ENCODE measurements at regions not wholly inside any gene's neighbourhood (a gene's known extent, or its start where the extent isn't known, plus 50 kb on each side); places are given as distances from the start of the nearest gene placed in this dataset.

GRCh38 chr3:59288951-59289350 lies 239.1 kb upstream of the CFAP20DC start:
- no peak for DNase-seq (ENCODE audit: low spot score)

- no peak for DNase-seq (ENCODE audit: low spot score)
Observed at GRCh38 chr3:59286791-59287531, 237.1 kb upstream of the CFAP20DC start.

DNA sequence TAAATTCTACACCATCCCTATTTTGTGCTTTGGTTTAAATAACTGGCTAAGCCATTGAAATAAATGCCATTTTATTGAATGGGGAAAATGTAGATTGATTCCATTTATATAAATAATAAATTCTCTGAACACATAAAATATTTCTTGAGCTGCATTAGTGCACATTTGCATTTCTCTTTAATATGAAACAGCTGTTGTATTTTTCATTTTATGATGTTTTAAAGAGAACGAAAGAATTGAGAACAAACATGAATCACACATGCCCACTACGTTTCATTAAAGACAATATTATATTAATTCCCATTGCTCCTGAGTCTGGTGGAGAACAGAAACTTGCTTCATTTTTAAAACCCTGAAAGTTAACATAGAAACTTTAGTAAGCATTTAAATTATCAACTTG lies 235.7 kb upstream of the CFAP20DC start:
- DNase-seq (ENCODE audit: low spot score) = no peak

DNA sequence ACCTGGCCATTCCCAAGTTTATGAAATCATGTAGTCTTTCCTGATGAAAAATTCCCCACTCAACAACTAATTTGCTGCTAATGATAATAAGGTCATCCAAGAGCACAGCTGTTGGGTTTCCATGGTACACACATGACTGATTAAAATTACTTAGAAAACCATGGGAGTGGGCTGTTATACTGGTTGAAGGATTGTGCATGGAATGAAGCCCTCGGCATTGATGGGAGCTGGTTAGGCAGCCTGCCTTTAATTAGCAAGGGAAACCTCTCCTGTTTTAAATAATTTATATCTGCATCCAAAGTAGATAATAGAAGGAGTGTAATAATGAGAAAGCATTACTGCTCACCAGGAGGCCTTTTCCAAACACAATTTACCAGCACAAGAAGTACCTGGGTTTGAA lies 235.1 kb upstream of the CFAP20DC start:
- no peak for DNase-seq (ENCODE audit: low spot score)

- no peak for DNase-seq (ENCODE audit: low spot score)
Observed at GRCh38 chr3:59280113-59280512, 230.3 kb upstream of the CFAP20DC start.

- no peak for DNase-seq (ENCODE audit: low spot score)
Observed at GRCh38 chr3:59277816-59278215, 228.0 kb upstream of the CFAP20DC start.

- DNase-seq (ENCODE audit: low spot score) = no peak
Observed at GRCh38 chr3:59277201-59277600, 227.4 kb upstream of the CFAP20DC start.

- DNase-seq (ENCODE audit: low spot score) = no peak
Observed at GRCh38 chr3:59273976-59274375, 224.2 kb upstream of the CFAP20DC start.

- DNase-seq (ENCODE audit: low spot score) = no peak
Observed at GRCh38 chr3:59271971-59272370, 222.1 kb upstream of the CFAP20DC start.

- no peak for DNase-seq (ENCODE audit: low spot score)
Observed at GRCh38 chr3:59270921-59271320, 221.1 kb upstream of the CFAP20DC start.

- DNase-seq (ENCODE audit: low spot score) = no peak
Observed at GRCh38 chr3:59270209-59270608, 220.4 kb upstream of the CFAP20DC start.

GRCh38 chr3:59268170-59268569 lies 218.3 kb upstream of the CFAP20DC start:
- DNase-seq (ENCODE audit: low spot score) = no peak

- no peak for DNase-seq (ENCODE audit: low spot score)
Observed at GRCh38 chr3:59267021-59267420, 217.2 kb upstream of the CFAP20DC start.

DNA sequence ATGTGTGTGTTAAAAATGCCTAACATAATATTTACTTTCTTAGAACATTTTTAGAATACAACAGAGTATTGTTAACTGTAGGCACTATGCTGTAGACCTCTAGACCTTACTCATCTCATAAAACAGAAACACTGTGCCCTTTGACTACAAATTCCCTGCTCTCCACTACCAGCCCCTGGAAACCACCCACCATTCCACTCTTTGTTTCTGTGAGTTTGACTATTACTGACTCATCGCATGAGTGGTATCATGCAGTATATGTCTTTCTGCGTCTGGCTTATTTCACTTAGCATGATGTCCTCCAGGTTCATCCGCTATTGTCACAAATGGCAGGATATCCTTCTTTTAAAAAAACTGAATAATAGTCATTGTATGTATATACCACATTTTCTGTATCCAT lies 216.7 kb upstream of the CFAP20DC start:
- DNase-seq (ENCODE audit: low spot score) = no peak

- DNase-seq (ENCODE audit: low spot score) = no peak
Observed at GRCh38 chr3:59265566-59265965, 215.7 kb upstream of the CFAP20DC start.

DNA sequence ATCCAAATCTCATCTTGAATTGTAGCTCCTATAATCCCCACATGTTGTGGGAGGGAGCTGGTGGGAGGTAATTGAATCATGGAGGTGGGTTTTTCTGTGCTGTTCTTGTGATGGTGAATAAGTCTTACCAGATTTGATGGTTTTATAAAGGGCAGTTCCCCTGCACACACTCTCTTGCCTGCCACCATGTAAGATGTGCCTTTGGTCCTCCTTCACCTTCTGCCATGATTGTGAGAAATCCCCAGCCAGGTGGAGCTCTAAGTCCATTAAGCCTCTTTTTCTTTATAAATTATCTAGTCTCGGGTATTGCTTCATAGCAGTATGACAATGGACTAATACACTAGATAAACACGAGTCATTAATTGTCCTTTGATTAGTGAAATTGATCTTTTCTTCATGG lies 214.5 kb upstream of the CFAP20DC start:
- DNase-seq (ENCODE audit: low spot score) = no peak

GRCh38 chr3:59263152-59263551 lies 213.3 kb upstream of the CFAP20DC start:
- DNase-seq (ENCODE audit: low spot score) = no peak

GRCh38 chr3:59262076-59262498 lies 212.3 kb upstream of the CFAP20DC start:
- no peak for DNase-seq (ENCODE audit: low spot score)

- no peak for DNase-seq (ENCODE audit: low spot score)
Observed at GRCh38 chr3:59261009-59261408, 211.2 kb upstream of the CFAP20DC start.

GRCh38 chr3:59258550-59259260 lies 208.9 kb upstream of the CFAP20DC start:
- DNase-seq (ENCODE audit: low spot score) = no peak

GRCh38 chr3:59257506-59257905 lies 207.7 kb upstream of the CFAP20DC start:
- no peak for DNase-seq (ENCODE audit: low spot score)

DNA sequence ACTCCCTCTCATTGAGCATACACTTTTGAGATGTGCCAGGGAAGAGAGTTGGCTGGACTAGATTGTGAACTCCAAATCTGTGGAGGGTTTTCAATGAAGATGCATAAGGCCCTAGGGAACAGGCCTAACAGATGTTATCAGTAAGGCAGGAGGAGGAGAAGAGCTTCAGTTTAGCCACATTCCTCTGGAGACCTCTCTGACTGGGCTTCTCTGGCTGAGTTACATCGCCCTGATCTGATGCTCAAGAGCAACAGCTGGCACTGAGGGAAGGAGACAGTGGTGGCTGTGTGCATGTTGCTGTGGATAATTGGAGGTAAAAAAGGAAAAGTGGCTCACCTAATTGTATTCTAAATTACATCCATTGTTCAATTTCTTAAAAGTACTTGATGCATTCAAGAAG lies 206.4 kb upstream of the CFAP20DC start:
- DNase-seq (ENCODE audit: low spot score) = no peak

- no peak for DNase-seq (ENCODE audit: low spot score)
Observed at GRCh38 chr3:59254976-59255375, 205.2 kb upstream of the CFAP20DC start.

DNA sequence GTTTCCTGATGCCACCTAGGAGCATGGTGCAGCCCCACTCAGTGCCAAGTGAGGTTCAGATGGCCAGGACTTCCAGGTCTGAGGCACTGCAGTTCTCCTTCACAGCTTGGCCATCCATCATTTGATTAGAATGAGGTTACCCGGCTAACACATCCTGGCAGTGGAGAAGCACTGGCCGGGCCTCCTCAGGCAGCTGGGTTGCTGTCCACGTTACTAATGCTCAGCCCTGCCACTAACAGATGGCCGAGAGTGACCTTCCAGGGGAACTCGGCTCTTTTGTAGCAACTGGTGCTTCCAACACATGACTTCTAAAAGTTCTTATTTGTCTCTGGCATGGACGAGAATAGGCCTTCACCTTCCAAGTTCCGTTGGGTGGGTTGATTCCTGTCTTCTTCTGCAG lies 204.6 kb upstream of the CFAP20DC start:
- DNase-seq (ENCODE audit: low spot score) = no peak
